Thyroid gland (tissue), 4 donors: ENCODE measurements at regions not wholly inside any gene's neighbourhood (a gene's known extent, or its start where the extent isn't known, plus 50 kb on each side); places are given as distances from the start of the nearest gene placed in this dataset.

Experiments
- DNase-seq, 2 donors: peaks; one replicate each; pipeline ENCODE4 v3.0.0-alpha.2; 2019
- H3K27ac ChIP-seq, 3 donors: fragments of 200-600 bp; sonication (generic); 1 replicate in 2 of 3; 2 replicates in 1 of 3; pipeline ENCODE4 v1.5.1; 2016 to 2019; ENCODE audit warnings: mild to moderate bottlenecking in 1 of 3, moderate library complexity in 1 of 3
- H3K27me3 ChIP-seq: fragments of 200-600 bp; sonication (generic); one replicate; pipeline ENCODE4 v1.5.1; 2019
- H3K36me3 ChIP-seq, 2 donors: fragments of 200-600 bp; sonication (generic); one replicate each; pipeline ENCODE4 v1.5.1; 2016 to 2019
- H3K4me1 ChIP-seq, 2 donors: fragments of 200-600 bp; sonication (generic); one replicate each; pipeline ENCODE4 v1.5.1; 2017 to 2019
- H3K4me3 ChIP-seq, 3 donors: fragments of 200-600 bp; sonication (generic); replicated peaks in 1 of 3; 1 replicate in 2 of 3; 2 replicates in 1 of 3; pipeline ENCODE4 v1.5.1; 2016; ENCODE audit warnings: mild to moderate bottlenecking in 1 of 3
- H3K9me3 ChIP-seq: fragments of 200-600 bp; sonication (generic); one replicate; pipeline ENCODE4 v1.5.1; 2017
- CTCF ChIP-seq, 6 experiments: fragments of 200-600 bp in 3 of 6; fragments of 450-650 bp in 3 of 6; sonication (generic) in 3 of 6; IDR thresholded peaks; one replicate each; pipeline ENCODE4 v1.5.1; 2016 to 2019; ENCODE audit warnings: antibody characterized with exemption in 6 of 6, mild to moderate bottlenecking in 2 of 6, inconsistent platforms in 1 of 6, moderate library complexity in 1 of 6
- POLR2A ChIP-seq, 2 donors: fragments of 450-650 bp; IDR thresholded peaks; one replicate each; pipeline ENCODE4 v1.6.1; 2017; ENCODE audit warnings: antibody characterized with exemption in 2 of 2, mild to moderate bottlenecking in 2 of 2, moderate library complexity in 1 of 2
- WGBS, 2 donors: methylation state at CpG; one replicate each; pipeline ENCODE4 v1.1.5; 2017; 5-methylcytosine and 5-hydroxymethylcytosine counted together
- intact Hi-C: fragments of 100-400 bp; cut with DNase I; formaldehyde crosslinking; loops from one replicate; pipeline ENCODE4 v1.15.1; 2023

DNA sequence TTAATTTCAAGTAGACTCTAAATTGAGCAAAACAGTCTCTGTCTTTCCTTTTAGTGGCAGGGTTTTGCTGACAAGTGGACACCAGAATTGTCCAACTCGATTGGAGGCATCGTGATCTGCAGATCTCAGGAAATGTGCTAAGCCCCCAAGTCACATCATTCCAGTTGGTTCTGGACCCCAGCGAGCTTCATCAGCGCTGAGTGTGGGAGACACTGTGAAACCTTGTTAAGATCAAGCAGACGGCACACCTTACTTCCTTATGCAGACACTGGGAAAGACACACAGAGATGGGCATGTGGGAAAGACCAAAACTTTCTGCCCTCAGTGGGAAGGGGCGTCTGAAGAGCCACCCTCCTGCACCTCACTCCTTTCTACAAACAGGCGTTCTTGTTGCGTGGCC, 440.8 kb downstream of the GLRX3 start:
- Histone ChIP-seq H3K27me3 (no peaks in the 10 kb centered on the region), H3K4me3 (no peak overlapping the region), H3K36me3 (no peaks in the 10 kb centered on the region), H3K9me3 (no peaks in the 10 kb centered on the region), H3K4me1 (no peaks in the 10 kb centered on the region), H3K27ac (no peak overlapping the region)
- no peak for DNase-seq
- intact Hi-C loops: no loop called here
- WGBS, 2 donors: 84 to 97% methylated on average over 6 to 8 of the region's 8 CpGs
- TF ChIP-seq POLR2A (IDR thresholded peaks at IDR 0.05) (no peak), CTCF (IDR thresholded peaks at IDR 0.05) (no peak)

- intact Hi-C loops: no loop called here
- WGBS, 2 donors: 89 to 91% methylated on average over 10 to 11 of the region's 11 CpGs
- Histone ChIP-seq H3K27ac (no peak overlapping the region), H3K36me3 (no peaks in the 10 kb centered on the region), H3K27me3 (no peaks in the 10 kb centered on the region), H3K4me3 (no peak overlapping the region), H3K9me3 (no peaks in the 10 kb centered on the region), H3K4me1 (no peaks in the 10 kb centered on the region)
- TF ChIP-seq CTCF (IDR thresholded peaks at IDR 0.05): no peak
- no peak for DNase-seq
These were observed 442.5 kb downstream of the GLRX3 start for GRCh38 chr10:130578532-130579289.

DNA sequence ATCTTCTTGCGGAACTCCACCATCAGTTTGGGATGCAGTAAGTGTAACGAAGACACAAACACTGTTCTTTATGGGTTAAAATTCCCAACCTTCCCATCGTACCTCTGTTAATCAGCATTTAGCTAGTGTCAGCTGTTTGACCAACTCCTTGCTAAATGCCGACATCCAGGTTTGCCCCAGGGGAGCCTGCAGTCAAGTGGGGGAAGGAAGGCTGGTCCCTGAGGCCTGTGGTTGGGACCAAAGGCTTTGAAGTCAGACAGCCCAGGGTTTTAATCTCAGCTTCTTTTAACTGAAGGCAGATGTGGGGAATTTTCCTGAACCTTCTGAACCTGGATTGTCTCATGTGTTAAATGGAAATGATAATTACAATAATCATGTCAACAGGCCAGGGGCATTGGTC, 443.7 kb downstream of the GLRX3 start:
- Histone ChIP-seq H3K27ac (no peak overlapping the region), H3K4me1 (no peaks in the 10 kb centered on the region), H3K27me3 (no peaks in the 10 kb centered on the region), H3K9me3 (no peaks in the 10 kb centered on the region), H3K4me3 (no peak overlapping the region), H3K36me3 (no peaks in the 10 kb centered on the region)
- TF ChIP-seq CTCF (IDR thresholded peaks at IDR 0.05) (no peak), POLR2A (IDR thresholded peaks at IDR 0.05) (no peak)
- WGBS, 2 donors: 74 to 77% methylated on average over 4 of the region's 4 CpGs
- intact Hi-C loops: no loop called here
- no peak for DNase-seq

DNA sequence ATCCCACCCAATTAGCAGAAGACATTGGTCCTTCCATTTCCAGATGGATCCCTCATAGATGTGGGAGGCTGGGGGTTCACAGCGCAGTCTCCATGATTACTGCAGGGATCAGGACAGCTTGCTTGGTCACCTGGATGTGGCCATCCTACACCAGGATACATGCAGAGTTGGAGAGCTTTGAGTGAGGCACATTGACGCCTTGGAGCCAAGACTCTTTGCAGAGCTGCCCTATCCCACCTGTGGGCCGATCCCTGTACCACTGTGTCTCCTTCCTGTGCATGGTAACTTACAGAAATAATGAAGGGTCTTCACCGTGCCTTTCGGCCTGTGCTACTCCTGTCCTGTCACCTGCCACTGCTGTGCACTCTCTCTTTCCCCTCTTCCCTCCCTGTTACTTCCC, 444.8 kb downstream of the GLRX3 start:
- no peak for DNase-seq
- no peak overlapping the region for H3K27ac ChIP-seq
- no peak for TF ChIP-seq POLR2A (IDR thresholded peaks at IDR 0.05)
- TF ChIP-seq CTCF (IDR thresholded peaks at IDR 0.05): no peak
- 90 to 92% methylated on average over 5 of the region's 5 CpGs for WGBS, 2 donors
- no peaks in the 10 kb centered on the region for H3K4me1 ChIP-seq
- no peak overlapping the region for H3K4me3 ChIP-seq
- peaks cover 3% of the 10 kb centered on the region for H3K9me3 ChIP-seq
- H3K27me3 ChIP-seq: no peaks in the 10 kb centered on the region
- H3K36me3 ChIP-seq: no peaks in the 10 kb centered on the region
- intact Hi-C loops: no loop called here

DNA sequence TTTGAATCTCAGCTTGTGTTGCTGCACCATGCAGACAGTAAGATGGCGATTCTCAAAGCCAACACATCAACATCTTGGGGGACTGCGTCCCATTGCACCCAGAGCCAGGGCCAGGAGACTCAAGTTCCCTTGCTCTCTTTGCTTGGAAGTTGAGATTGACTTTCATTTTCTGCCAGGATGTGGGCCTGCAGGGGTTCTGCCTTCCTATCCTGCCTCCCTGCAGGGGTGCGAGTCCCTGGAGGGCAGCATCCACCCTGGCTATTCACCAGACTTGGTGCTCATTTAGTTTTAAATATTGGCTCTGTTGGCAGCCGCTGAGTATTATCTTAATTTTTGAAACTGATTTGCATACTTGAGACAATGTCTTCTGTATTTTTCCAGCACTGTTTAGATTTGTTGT, 451.5 kb downstream of the GLRX3 start:
- WGBS, 2 donors: 87 to 89% methylated on average over 4 of the region's 4 CpGs
- no peak overlapping the region for H3K4me3 ChIP-seq
- H3K9me3 ChIP-seq: peaks cover 3% of the 10 kb centered on the region
- H3K36me3 ChIP-seq: no peaks in the 10 kb centered on the region
- H3K4me1 ChIP-seq: no peaks in the 10 kb centered on the region
- H3K27ac ChIP-seq: no peak overlapping the region
- no peak for TF ChIP-seq POLR2A (IDR thresholded peaks at IDR 0.05)
- no peak for TF ChIP-seq CTCF (IDR thresholded peaks at IDR 0.05)
- no peaks in the 10 kb centered on the region for H3K27me3 ChIP-seq
- DNase-seq: no peak
- intact Hi-C loops: no loop called here
